Stimulated activated CD4-positive, alpha-beta T cell treated with anti-CD3 and anti-CD28 coated beads, Interleukin-1b, Interleukin-23, amount 100 ng/mL, for 4 hours (primary cell): ENCODE measurements at regions not wholly inside any gene's neighbourhood (a gene's known extent, or its start where the extent isn't known, plus 50 kb on each side); places are given as distances from the start of the nearest gene placed in this dataset.
"Not testable (repeated sequence)": the region's sequence is repeated elsewhere in the genome, so short reads cannot be mapped to it uniquely, and the experiment has no call there.

Experiments
- DNase-seq, 2 donors: peaks; one replicate each; pipeline ENCODE4 v3.0.0-alpha.2; 2020; ENCODE audit warnings: low read depth in 2 of 2

DNA sequence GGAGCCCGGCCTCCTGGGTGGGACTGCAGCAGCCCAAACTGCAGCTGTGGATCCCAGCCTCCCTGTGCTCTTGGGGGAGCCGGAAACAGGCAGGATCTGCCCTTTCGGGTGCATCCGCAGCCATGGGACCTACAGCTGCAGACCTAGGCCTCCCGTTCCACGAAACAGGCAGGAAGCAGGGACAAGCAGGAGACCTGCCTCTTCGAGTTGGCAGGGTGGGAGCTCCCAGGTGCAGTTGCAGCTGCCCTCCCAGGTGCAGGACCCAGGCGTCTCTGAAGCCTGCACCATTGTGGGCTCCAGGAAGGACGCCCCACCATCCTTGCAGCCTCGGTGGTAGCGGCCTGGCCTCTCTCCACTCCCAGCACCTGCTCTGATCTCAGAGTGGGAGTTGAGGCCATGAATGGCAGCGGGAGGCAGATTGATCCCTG lies 189.0 kb upstream of the KLHL1 start:
- no peak for DNase-seq

DNA sequence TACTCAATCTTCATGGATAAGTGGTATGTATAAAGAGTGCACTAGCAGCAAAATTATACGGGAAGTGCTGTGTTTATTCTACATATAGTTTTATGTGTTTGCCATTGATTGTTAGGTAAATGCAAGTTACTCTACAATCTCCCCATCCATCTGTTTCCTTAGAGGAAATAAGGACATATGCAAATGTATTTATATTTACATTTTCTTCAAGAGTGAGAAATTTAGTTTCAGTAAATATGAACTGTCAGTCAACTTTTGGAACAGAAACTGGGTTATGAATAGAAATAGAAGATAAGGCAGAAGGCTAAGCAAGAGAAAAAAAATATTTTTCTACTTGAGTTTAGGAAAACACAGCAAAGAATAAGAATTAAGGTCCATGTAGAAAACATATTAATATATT lies 176.1 kb upstream of the KLHL1 start:
- DNase-seq, result no peak

DNA sequence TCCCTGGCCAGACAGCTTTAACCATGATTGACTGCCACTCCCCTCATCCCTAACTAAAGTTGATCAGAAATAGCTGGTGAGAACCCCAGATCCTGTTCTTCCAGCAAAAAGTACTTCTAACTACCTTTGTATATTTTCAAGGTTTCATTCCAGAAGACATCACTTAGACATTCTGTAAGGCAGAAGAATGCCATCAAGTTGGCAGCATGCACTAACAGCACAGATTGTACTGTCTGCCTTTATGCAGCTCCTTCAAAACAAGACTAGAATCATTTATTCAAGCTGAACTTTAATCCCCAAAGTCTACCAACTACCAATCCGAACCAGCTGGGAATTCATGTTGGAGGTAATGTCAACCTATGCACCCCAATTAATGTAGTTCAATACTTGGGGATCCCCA lies 167.6 kb upstream of the KLHL1 start:
- no peak for DNase-seq

DNA sequence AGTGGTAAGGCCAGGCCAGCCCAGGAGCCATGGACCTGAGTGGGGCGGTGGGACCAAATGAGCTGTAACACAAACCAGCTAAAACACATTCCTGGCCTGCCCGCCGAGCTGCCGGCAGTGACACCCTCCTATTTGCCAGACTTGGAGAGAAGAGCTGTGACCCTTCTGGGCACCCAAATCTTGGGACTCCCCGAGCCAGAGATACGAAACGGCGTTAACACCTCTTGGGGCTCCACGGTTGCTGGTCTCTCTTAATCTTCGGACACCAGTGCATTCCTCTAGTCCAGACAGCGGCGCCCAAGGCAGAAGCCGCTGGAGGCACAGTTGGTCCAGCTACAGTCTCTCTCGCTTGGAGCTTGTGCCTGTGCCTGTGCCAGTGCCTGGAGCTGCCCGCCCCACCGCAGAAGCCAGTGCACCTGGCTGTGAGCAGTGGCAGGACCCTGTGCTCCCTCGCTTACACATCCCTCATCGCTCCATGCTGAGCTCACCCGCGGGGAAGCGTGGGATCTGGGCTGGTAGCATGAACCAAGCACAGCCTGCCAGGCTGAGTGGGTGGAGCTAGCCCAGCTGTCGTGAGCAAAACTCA lies 147.2 kb upstream of the KLHL1 start:
- no peak for DNase-seq

DNA sequence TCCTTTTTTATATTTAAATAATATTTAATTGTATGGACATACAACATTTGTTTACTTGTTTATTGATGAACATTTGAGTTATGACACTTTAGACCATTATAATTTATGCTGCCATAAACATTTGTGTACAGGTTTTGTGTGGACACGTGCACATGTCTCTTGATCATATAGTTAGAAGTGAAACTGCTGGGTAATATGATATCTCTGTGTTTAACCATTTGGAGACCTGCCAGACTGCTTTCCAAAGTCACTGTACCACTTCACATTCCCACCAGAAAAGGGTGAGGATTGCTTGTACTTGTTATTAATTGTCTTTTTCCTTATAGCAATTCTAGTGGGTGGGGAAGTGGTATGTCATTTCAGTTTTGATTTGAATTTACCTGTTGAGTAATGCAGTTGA lies 145.6 kb upstream of the KLHL1 start:
- no peak for DNase-seq

DNA sequence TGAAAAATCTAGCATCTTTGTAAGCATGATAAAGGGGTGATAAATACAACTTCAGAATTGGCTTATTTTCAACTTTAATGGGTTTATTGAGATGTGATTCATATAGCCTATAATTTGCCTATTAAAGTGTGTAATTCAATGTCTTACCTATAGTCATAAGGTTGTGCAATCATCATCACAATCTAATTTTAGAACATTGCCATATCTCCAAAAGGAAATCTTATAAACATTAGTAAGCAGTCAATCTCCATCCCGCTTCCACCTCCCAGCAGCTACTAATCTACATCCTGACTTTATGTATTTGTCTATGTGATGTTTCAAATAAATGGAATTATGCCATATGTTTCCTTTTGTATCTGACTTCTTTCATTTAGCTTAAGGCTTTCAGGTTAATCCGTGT lies 145.2 kb upstream of the KLHL1 start:
- no peak for DNase-seq

DNA sequence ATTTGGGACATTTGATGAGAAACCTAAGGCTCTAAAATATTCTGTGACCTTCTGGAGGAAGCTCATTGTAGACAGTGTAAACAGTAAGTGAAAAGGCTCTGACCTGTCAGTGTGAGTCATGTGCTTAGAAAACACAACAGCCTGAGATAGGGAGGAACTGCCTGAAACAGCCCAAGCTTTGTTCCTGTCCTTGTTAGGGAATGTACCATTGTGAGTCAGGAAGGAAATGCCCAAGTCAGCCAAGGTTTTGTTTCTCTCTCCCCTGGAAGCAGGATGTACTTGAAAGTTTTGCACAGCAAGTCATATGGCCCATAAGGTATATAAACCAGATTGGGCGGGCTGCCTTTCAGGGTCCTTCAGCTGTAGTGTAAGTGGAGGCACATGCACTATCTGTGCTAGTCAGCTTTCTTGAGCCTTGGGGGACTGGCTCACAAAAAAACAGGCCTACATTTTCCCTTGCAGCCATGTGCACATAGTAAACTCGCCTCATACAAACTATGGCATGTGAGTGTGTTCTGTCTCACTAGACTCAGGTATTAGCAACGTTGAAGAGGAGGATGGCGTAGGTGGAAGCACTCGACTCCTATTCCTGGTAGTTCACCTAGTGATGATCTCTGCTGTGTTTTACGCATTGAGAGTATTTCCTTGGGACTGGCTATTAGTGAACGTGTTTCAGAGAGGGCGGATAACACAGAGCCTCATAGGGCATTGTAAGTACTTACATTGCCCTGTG lies 141.2 kb upstream of the KLHL1 start:
- no peak for DNase-seq

DNA sequence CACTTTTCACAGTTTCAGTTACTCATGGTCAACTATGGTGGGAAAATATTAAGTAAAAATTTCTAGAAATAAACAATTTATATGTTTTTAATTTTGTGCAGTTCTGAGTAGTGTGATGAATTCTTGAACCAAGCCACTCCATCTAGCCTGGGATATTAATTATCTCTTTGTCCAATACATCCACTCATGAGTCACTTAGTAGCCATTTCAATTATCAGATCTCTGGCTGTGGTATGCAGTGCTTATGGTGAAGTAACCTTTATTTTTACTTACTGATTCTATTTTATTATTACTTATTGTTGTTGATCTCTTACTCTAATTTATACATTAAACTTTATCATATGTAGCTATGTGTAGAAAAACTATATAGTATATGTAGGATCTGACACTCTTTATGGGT lies 128.9 kb upstream of the KLHL1 start:
- no peak for DNase-seq

DNA sequence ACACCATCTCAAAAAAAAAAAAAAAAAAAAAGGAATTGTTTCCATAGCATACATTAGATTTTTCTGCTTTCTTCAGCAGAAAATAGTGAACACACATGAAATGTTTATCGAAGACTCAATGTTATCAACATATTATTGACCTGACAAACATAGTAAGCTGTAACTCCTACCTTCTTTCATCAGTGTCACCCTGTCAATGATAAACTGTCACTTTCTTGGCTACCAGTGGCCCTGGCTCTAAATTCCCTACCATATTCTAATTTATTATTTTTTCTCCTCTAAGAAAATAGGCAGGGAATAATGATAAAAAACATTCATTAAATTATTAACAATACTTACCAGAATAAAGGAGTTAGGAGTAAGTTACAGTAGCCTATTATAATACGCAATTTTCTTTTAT lies 127.3 kb upstream of the KLHL1 start:
- DNase-seq, result no peak

DNA sequence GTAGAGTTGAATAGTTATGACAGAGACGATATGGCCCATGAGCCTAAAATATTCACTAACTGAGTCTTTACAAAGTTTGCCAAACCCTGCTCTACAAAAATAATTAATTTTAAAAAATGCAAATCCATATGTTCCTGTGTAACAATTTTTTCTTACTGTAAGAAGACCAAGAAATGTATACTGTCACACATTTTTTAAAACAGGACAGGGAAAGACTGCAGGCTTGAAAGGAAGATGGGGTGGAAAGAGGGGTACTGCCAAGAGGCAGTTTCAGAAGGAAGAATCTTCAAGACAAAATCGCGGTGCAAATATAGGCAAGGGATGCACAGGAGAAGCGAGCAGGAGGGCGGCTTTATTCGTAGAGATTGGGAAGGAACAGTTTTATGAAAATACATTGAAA lies 115.7 kb upstream of the KLHL1 start:
- DNase-seq, result no peak

DNA sequence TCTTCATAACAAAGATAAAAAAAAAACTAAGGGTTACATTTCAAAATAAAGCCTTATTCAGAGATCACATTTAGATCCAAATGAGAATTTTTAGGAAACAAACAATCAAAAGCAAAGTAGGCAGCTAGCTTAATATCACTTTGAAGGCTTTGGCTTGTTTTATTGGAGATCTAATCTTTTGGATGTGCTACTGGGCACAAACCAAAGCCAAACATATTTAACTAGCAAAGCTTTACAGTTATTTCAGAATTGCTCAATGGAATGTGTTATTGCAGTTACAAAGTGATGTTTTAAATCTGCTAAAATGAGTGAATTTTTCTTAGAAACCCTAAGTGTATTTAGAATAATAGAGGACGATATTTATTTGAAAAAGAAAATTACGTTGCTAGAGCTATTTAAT lies 114.7 kb upstream of the KLHL1 start:
- no peak for DNase-seq

DNA sequence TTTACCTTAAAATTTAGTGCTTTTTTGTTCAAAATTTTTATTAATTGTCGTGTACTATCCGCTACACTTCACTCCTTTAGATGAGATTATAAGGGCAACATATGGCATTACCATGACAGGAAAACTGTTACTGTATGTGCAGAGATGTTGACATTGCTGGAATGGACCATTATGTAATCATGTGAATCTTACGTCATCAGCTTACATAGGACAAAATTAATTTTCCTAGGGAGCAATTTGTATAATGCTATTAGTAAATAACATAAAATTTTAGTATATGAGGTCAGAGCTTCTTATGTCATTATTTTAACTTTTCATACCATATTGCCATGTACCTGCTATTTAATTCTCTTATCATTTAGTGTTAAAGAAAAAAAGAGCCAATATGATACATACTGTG lies 110.4 kb upstream of the KLHL1 start:
- DNase-seq, result no peak

DNA sequence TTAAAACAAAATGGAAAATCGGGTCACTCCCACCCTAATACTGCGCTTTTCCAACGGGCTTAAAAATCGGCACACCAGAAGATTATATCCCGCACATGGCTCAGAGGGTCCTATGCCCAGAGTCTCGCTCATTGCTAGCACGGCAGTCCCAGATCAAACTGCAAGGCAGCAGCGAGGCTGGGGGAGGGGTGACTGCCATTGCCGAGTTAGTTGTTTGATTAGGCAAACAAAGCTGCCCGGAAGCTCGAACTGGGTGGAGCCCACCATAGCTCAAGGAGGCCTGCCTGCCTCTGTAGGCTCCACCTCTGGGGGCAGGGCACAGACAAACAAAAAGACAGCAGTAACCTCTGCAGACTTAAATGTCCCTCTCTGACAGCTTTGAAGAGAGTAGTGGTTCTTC lies 100.7 kb upstream of the KLHL1 start:
- not testable (repeated sequence) for DNase-seq

DNA sequence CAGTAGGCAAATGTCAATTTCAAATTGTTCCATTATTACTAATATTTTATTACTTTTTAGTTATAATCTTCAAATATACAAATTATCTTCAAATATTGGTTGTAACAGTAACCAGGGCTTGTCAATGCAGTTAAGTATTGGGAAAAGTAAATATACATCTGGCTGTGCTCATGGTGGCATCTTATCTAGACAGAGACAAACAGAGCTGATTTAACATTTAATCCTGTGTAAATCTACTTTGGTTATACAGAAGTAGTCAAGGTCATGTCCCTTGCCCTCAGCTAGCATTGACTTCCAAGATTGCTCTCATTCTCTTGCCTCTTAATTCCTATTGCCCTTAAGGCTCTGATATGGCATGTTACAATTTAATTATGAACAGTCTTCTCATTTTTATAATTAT lies 98.4 kb upstream of the KLHL1 start:
- no peak for DNase-seq

DNA sequence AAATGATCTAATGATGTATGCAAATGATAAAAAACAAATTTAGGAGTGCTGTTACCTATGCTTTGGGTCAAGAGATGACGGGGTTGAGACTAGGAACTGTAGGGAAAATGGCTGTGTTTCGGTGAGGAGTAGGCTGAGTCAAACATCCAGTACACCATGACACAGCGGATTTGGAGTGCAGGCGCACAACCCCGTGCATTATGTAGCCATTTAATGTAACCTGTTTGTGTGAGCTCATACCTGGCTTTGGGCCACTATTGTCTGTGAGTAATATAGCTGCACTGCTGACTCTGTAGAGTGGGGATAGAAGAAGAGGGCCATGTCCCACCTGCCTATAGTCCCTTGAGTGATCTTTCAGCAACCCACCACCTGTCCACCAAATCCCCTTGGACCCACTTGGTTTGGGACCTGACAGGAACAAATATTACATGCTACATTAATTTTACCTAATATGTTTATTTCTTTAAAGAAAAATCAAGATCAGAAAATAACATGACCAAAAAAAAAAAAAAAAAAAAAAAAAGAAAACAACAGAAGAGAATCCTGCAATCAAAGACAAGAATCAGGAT lies 95.5 kb upstream of the KLHL1 start:
- DNase-seq, result no peak

DNA sequence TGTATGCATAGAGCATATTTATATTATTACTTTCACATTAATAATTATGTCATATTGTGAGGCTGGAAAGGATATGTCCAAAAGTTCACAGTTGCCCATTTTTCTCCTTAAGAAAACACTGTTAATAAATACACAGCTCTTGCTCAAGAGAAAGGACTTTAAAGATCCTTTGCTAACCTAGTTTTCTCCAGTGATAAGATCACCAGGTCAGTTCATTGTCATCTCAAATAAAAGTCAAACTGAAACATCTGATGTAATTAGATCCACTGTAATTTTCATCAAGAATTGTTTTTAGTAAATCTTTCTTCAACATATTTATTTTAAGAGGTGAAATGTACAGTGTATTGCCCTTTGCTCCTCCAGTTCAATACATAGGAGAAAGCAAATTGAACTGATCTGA lies 82.8 kb upstream of the KLHL1 start:
- DNase-seq, result no peak

DNA sequence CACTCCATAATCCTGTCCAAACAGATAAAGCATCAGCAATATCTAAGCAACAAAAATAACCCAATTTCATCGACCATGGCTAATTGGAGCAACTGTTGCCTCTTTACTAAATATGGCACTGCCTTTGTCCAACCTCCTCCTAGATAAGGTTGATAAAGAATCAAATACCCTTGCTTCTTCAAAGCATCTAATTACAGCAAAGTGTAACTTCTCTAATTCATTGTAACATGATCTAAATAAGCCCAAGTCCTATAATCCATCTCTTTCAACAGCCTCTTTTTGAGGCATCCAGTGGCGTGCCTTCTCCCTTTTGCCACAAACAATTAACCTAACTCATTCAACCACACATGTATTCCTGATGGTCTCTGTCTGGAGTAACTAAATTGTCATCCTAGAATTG lies 81.7 kb upstream of the KLHL1 start:
- DNase-seq, result no peak

DNA sequence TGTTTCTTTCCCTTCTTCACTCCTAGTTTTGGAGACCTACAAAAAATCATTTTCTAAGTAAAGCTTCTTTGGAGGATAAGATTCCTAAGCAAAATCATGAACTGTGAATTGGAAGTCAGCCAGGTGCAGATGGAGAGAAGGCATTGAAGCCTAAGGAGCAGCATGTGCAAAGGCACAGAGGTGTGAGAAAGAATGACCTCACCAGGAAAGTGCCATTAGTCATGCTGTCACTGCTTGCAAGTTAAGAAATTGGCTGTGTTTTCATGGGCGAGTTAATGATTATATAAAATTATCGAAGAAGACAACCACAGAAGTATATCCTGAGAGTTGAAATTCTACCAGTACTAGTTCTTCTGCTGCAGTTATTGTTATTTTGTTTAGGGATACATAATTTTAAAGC lies 80.3 kb upstream of the KLHL1 start:
- DNase-seq, result no peak

DNA sequence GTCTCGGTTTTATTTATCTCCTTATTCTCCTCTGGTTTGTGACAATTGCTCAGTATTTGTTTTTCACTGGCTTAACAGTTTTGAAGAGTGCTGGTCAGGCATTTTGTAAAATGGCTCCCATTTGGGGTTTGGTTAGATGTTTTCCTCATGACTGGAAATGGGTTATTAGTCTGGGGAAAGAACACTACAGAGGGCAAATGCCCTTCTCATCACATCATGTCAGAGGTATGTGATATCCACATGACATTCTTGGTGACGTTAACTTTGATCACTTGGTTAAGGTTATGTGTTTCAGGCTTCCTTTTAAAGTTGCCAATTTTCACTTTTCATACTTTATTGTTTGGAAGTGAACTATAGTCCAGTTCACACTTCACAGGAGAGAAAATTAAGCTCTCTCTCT lies 74.8 kb upstream of the KLHL1 start:
- DNase-seq, result no peak
